Esophagus muscularis mucosa (tissue), 4 donors: ENCODE measurements at regions not wholly inside any gene's neighbourhood (a gene's known extent, or its start where the extent isn't known, plus 50 kb on each side); places are given as distances from the start of the nearest gene placed in this dataset.

Experiments
- DNase-seq: peaks from one replicate; pipeline ENCODE4 v3.0.0-alpha.2; 2017; ENCODE audit errors: extremely low spot score
- H3K27ac ChIP-seq, 4 donors: fragments of 200-600 bp; sonication (generic); replicated peaks in 1 of 4; 1 replicate in 3 of 4; 2 replicates in 1 of 4; pipeline ENCODE4 v1.5.1; 2016 to 2019; ENCODE audit warnings: mild to moderate bottlenecking in 1 of 4
- H3K27me3 ChIP-seq, 4 donors: fragments of 200-600 bp; sonication (generic); one replicate each; pipeline versions ENCODE4 v1.5.1 to v1.6.0; 2016 to 2019
- H3K36me3 ChIP-seq, 4 donors: fragments of 200-600 bp; sonication (generic); one replicate each; pipeline ENCODE4 v1.5.1; 2016 to 2019
- H3K4me1 ChIP-seq, 4 donors: fragments of 200-600 bp; sonication (generic); one replicate each; pipeline ENCODE4 v1.5.1; 2016 to 2019
- H3K4me3 ChIP-seq, 4 donors: fragments of 200-600 bp; sonication (generic); 1 replicate in 2 of 4; 2 replicates in 2 of 4; pipeline ENCODE4 v1.5.1; 2016 to 2019; ENCODE audit warnings: mild to moderate bottlenecking in 4 of 4, moderate library complexity in 1 of 4
- H3K9me3 ChIP-seq, 4 donors: fragments of 200-600 bp; sonication (generic); 1 replicate in 3 of 4; 2 replicates in 1 of 4; pipeline ENCODE4 v1.5.1; 2016 to 2019
- CTCF ChIP-seq, 3 experiments: fragments of 200-600 bp in 2 of 3; fragments of 450-650 bp in 1 of 3; sonication (generic) in 2 of 3; IDR thresholded peaks; one replicate each; pipeline ENCODE4 v1.5.1; 2017 to 2019; ENCODE audit warnings: antibody characterized with exemption in 3 of 3, mild to moderate bottlenecking in 2 of 3, moderate library complexity in 1 of 3
- EP300 ChIP-seq: sonication (generic); formaldehyde crosslinking; IDR thresholded peaks from one replicate; pipeline ENCODE4 v1.6.1; 2017; ENCODE audit warnings: antibody characterized with exemption
- POLR2A ChIP-seq: fragments of 450-650 bp; IDR thresholded peaks from one replicate; pipeline ENCODE4 v1.6.1; 2017; ENCODE audit warnings: antibody characterized with exemption, moderate library complexity, mild to moderate bottlenecking, low read depth
- POLR2AphosphoS5 ChIP-seq, 2 donors: sonication (generic); formaldehyde crosslinking; IDR thresholded peaks; one replicate each; pipeline ENCODE4 v1.6.1; 2017; ENCODE audit warnings: antibody characterized with exemption in 2 of 2
- WGBS: methylation state at CpG from one replicate; pipeline ENCODE4 v1.1.5; 2018; 5-methylcytosine and 5-hydroxymethylcytosine counted together
- intact Hi-C: fragments of 100-400 bp; cut with DNase I; formaldehyde crosslinking; loops from one replicate; pipeline ENCODE4 v1.15.1; 2023

- no peak for DNase-seq
- Histone ChIP-seq H3K4me1 (no peaks in the 10 kb centered on the region), H3K9me3 (no peaks in the 10 kb centered on the region), H3K27ac (no peak overlapping the region), H3K27me3 (no peaks in the 10 kb centered on the region), H3K36me3 (no peaks in the 10 kb centered on the region), H3K4me3 (no peak overlapping the region)
- TF ChIP-seq POLR2AphosphoS5 (IDR thresholded peaks at IDR 0.05) (no peak), CTCF (IDR thresholded peaks at IDR 0.05) (no peak), POLR2A (no peak), EP300 (no peak)
- 41% methylated on average over 1 of the region's 1 CpG for WGBS
- intact Hi-C loops, result no loop called here
Observed at GRCh38 chr15:46229263-46229662, 594.4 kb downstream of the SQOR start.

- H3K4me3 ChIP-seq, result no peak overlapping the region
- DNase-seq, result no peak
- intact Hi-C loops, result no loop called here
- no peaks in the 10 kb centered on the region for H3K9me3 ChIP-seq
- H3K36me3 ChIP-seq, result no peaks in the 10 kb centered on the region
- 82% methylated on average over 5 of the region's 5 CpGs for WGBS
- no peaks in the 10 kb centered on the region for H3K27me3 ChIP-seq
- H3K27ac ChIP-seq, result no peak overlapping the region
- no peak for TF ChIP-seq POLR2AphosphoS5 (IDR thresholded peaks at IDR 0.05)
- TF ChIP-seq EP300, result no peak
- TF ChIP-seq CTCF (IDR thresholded peaks at IDR 0.05), result no peak
- TF ChIP-seq POLR2A, result no peak
- H3K4me1 ChIP-seq, result no peaks in the 10 kb centered on the region
Observed at GRCh38 chr15:46231786-46232185, 597.0 kb downstream of the SQOR start.

GRCh38 chr15:46232471-46232870 lies 597.6 kb downstream of the SQOR start:
- no peak for TF ChIP-seq POLR2A
- TF ChIP-seq CTCF (IDR thresholded peaks at IDR 0.05), result no peak
- no peaks in the 10 kb centered on the region for H3K36me3 ChIP-seq
- H3K9me3 ChIP-seq, result no peaks in the 10 kb centered on the region
- intact Hi-C loops, result no loop called here
- H3K27ac ChIP-seq, result no peak overlapping the region
- DNase-seq, result no peak
- no peaks in the 10 kb centered on the region for H3K4me1 ChIP-seq
- no peak overlapping the region for H3K4me3 ChIP-seq
- H3K27me3 ChIP-seq, result no peaks in the 10 kb centered on the region
- 72% methylated on average over 2 of the region's 2 CpGs for WGBS

- no peaks in the 10 kb centered on the region for H3K9me3 ChIP-seq
- H3K27me3 ChIP-seq, result no peaks in the 10 kb centered on the region
- H3K36me3 ChIP-seq, result no peaks in the 10 kb centered on the region
- WGBS, result 52% methylated on average over 1 of the region's 1 CpG
- intact Hi-C loops, result no loop called here
- H3K4me1 ChIP-seq, result no peaks in the 10 kb centered on the region
- TF ChIP-seq EP300 (no peak), CTCF (IDR thresholded peaks at IDR 0.05) (no peak), POLR2A (no peak), POLR2AphosphoS5 (IDR thresholded peaks at IDR 0.05) (no peak)
- H3K27ac ChIP-seq, result no peak overlapping the region
- H3K4me3 ChIP-seq, result no peak overlapping the region
- no peak for DNase-seq
Observed at GRCh38 chr15:46242935-46243334, 608.1 kb downstream of the SQOR start.

GRCh38 chr15:46251903-46252302 lies 617.1 kb downstream of the SQOR start:
- intact Hi-C loops, result no loop called here
- TF ChIP-seq POLR2AphosphoS5 (IDR thresholded peaks at IDR 0.05) (no peak), CTCF (IDR thresholded peaks at IDR 0.05) (no peak), POLR2A (no peak), EP300 (no peak)
- no peaks in the 10 kb centered on the region for H3K9me3 ChIP-seq
- no peaks in the 10 kb centered on the region for H3K36me3 ChIP-seq
- no peak overlapping the region for H3K4me3 ChIP-seq
- no peaks in the 10 kb centered on the region for H3K4me1 ChIP-seq
- H3K27ac ChIP-seq, result no peak overlapping the region
- WGBS, result 85% methylated on average over 3 of the region's 3 CpGs
- no peaks in the 10 kb centered on the region for H3K27me3 ChIP-seq
- no peak for DNase-seq
